ENCODE measurements at regions not wholly inside any gene's neighbourhood (a gene's known extent, or its start where the extent isn't known, plus 50 kb on each side); places are given as distances from the start of the nearest gene placed in this dataset.

GRCh38 chr6:44658571-44658970 lies 271.1 kb downstream of the CDC5L start:
- no peak for TF ChIP-seq CTCF (IDR thresholded peaks at IDR 0.05)

GRCh38 chr6:44659726-44660125 lies 272.2 kb downstream of the CDC5L start:
- TF ChIP-seq CTCF (IDR thresholded peaks at IDR 0.05), result no peak

GRCh38 chr6:44660561-44661220 lies 273.2 kb downstream of the CDC5L start:
- no peak for TF ChIP-seq CTCF (IDR thresholded peaks at IDR 0.05)

- TF ChIP-seq CTCF (IDR thresholded peaks at IDR 0.05), result no peak
These were observed 273.9 kb downstream of the CDC5L start for GRCh38 chr6:44661221-44662008.

- no peak for TF ChIP-seq CTCF (IDR thresholded peaks at IDR 0.05)
These were observed 275.1 kb downstream of the CDC5L start for GRCh38 chr6:44662461-44663121.

GRCh38 chr6:44663860-44664634 lies 276.5 kb downstream of the CDC5L start:
- TF ChIP-seq CTCF (IDR thresholded peaks at IDR 0.05), result no peak

GRCh38 chr6:44664716-44665115 lies 277.2 kb downstream of the CDC5L start:
- no peak for TF ChIP-seq CTCF (IDR thresholded peaks at IDR 0.05)

All from LNCAP (cell line).